SK-N-SH treated with all-trans-retinoic acid at 6 μM for 48 hours (cell line): ENCODE measurements at regions not wholly inside any gene's neighbourhood (a gene's known extent, or its start where the extent isn't known, plus 50 kb on each side); places are given as distances from the start of the nearest gene placed in this dataset.

Experiments used
- ATAC-seq: fragments of 200-7000 bp; cut with Tn5 transposase; 3 replicates; pipeline ENCODE4 v1.9.1; 2020; ENCODE audit warnings: mild to moderate bottlenecking, moderate library complexity
- ARNTL ChIP-seq: fragments of 450-650 bp; formaldehyde crosslinking; IDR thresholded peaks from 2 replicates; pipeline ENCODE4 v1.5.0; 2020; ENCODE audit warnings: low read depth, mild to moderate bottlenecking, moderate library complexity, borderline replicate concordance
- BACH2 ChIP-seq: fragments of 250-450 bp; sonication (Bioruptor Pico); IDR thresholded peaks from 2 replicates; pipeline ENCODE4 v1.9.0; 2021; ENCODE audit warnings: mild to moderate bottlenecking, borderline replicate concordance
- CSDC2 ChIP-seq: fragments of 250-450 bp; sonication (Bioruptor Pico); IDR thresholded peaks from 2 replicates; pipeline ENCODE4 v1.5.0; 2020; ENCODE audit warnings: mild to moderate bottlenecking, moderate library complexity
- GLIS3 ChIP-seq: fragments of 250-450 bp; sonication (Bioruptor Pico); IDR thresholded peaks from 2 replicates; pipeline ENCODE4 v1.5.0; 2020; ENCODE audit warnings: mild to moderate bottlenecking, moderate library complexity
- ISL1 ChIP-seq: fragments of 250-450 bp; sonication (Bioruptor Pico); IDR thresholded peaks from 2 replicates; pipeline ENCODE4 v2.1.2; 2022; ENCODE audit warnings: mild to moderate bottlenecking, moderate library complexity
- OSR1 ChIP-seq: fragments of 250-450 bp; sonication (Bioruptor Pico); IDR thresholded peaks from 2 replicates; pipeline ENCODE4 v1.8.0; 2022; ENCODE audit warnings: moderate library complexity, mild to moderate bottlenecking, inconsistent platforms
- PPARA ChIP-seq: fragments of 250-450 bp; sonication (Bioruptor Pico); IDR thresholded peaks from 2 replicates; pipeline ENCODE4 v1.5.0; 2020; ENCODE audit warnings: mild to moderate bottlenecking, borderline replicate concordance
- RARB ChIP-seq: fragments of 250-450 bp; sonication (Bioruptor Pico); IDR thresholded peaks from 2 replicates; pipeline ENCODE4 v1.8.0; 2021; ENCODE audit warnings: mild to moderate bottlenecking, moderate library complexity
- SNAI2 ChIP-seq: fragments of 250-450 bp; sonication (Bioruptor Pico); IDR thresholded peaks from 2 replicates; pipeline ENCODE4 v1.5.0; 2020; ENCODE audit warnings: mild to moderate bottlenecking, moderate library complexity
- TCF4 ChIP-seq: fragments of 250-450 bp; sonication (Bioruptor Pico); IDR thresholded peaks from 2 replicates; pipeline ENCODE4 v1.8.0; 2021; ENCODE audit warnings: mild to moderate bottlenecking, moderate library complexity, borderline replicate concordance
- TOX ChIP-seq: fragments of 250-450 bp; sonication (Bioruptor Pico); IDR thresholded peaks from 2 replicates; pipeline ENCODE4 v1.8.0; 2021; ENCODE audit warnings: mild to moderate bottlenecking, moderate library complexity, borderline replicate concordance
- ZC3H10 ChIP-seq: fragments of 250-450 bp; sonication (Bioruptor Pico); IDR thresholded peaks from 2 replicates; pipeline ENCODE4 v1.5.1; 2021; ENCODE audit warnings: mild to moderate bottlenecking, moderate library complexity
- ZFP3 ChIP-seq: fragments of 250-450 bp; sonication (Bioruptor Pico); IDR thresholded peaks from 2 replicates; pipeline ENCODE4 v1.5.0; 2020; ENCODE audit warnings: mild to moderate bottlenecking, moderate library complexity
- ZFP30 ChIP-seq: fragments of 450-650 bp; formaldehyde crosslinking; IDR thresholded peaks from 2 replicates; pipeline ENCODE4 v1.5.0; 2022; ENCODE audit warnings: mild to moderate bottlenecking, moderate library complexity
- ZNF70 ChIP-seq: fragments of 450-650 bp; formaldehyde crosslinking; IDR thresholded peaks from 2 replicates; pipeline ENCODE4 v1.5.0; 2020; ENCODE audit warnings: mild to moderate bottlenecking, moderate library complexity
- TF ChIP-seq, protein P1 (sequence below): fragments of 250-450 bp; sonication (Bioruptor Pico); IDR thresholded peaks from 2 replicates; pipeline ENCODE4 v1.5.1; 2021; ENCODE audit warnings: mild to moderate bottlenecking, moderate library complexity
- TF ChIP-seq, protein P2 (sequence below): fragments of 250-450 bp; sonication (Bioruptor Pico); IDR thresholded peaks from 2 replicates; pipeline ENCODE4 v1.5.0; 2020; ENCODE audit warnings: mild to moderate bottlenecking, moderate library complexity
- TF ChIP-seq, protein P3 (sequence below): fragments of 250-450 bp; sonication (Bioruptor Pico); IDR thresholded peaks from 2 replicates; pipeline ENCODE4 v1.5.1; 2020; ENCODE audit warnings: low read depth, mild to moderate bottlenecking, moderate library complexity

DNA sequence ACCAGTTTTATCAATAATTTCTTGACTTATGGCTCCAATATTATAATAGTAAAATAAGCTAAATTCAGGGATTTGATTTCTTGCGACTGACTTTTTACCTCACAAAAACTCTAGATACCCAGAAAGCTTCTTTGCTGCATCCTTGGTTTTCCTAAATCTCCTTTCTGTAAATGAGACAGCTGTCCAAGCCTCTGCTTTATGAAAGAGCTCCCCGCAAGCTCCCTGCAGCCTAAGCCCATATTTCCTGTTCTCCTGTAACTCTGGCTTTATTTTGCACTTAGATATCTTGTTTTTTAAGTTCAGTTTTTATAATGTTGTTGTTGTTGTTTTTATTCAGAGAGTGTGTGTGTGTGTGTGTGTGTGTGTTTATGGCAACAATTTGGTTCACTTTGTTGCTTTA lies 361.7 kb upstream of the PKDCC start:
- TF ChIP-seq ZC3H10 (CRISPR knock-in tag), result no peak
- no peak for TF ChIP-seq RARB (CRISPR knock-in tag)
- TF ChIP-seq, protein P1, sequence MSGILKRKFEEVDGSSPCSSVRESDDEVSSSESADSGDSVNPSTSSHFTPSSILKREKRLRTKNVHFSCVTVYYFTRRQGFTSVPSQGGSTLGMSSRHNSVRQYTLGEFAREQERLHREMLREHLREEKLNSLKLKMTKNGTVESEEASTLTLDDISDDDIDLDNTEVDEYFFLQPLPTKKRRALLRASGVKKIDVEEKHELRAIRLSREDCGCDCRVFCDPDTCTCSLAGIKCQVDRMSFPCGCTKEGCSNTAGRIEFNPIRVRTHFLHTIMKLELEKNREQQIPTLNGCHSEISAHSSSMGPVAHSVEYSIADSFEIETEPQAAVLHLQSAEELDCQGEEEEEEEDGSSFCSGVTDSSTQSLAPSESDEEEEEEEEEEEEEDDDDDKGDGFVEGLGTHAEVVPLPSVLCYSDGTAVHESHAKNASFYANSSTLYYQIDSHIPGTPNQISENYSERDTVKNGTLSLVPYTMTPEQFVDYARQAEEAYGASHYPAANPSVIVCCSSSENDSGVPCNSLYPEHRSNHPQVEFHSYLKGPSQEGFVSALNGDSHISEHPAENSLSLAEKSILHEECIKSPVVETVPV, result no peak
- TF ChIP-seq, protein P2, sequence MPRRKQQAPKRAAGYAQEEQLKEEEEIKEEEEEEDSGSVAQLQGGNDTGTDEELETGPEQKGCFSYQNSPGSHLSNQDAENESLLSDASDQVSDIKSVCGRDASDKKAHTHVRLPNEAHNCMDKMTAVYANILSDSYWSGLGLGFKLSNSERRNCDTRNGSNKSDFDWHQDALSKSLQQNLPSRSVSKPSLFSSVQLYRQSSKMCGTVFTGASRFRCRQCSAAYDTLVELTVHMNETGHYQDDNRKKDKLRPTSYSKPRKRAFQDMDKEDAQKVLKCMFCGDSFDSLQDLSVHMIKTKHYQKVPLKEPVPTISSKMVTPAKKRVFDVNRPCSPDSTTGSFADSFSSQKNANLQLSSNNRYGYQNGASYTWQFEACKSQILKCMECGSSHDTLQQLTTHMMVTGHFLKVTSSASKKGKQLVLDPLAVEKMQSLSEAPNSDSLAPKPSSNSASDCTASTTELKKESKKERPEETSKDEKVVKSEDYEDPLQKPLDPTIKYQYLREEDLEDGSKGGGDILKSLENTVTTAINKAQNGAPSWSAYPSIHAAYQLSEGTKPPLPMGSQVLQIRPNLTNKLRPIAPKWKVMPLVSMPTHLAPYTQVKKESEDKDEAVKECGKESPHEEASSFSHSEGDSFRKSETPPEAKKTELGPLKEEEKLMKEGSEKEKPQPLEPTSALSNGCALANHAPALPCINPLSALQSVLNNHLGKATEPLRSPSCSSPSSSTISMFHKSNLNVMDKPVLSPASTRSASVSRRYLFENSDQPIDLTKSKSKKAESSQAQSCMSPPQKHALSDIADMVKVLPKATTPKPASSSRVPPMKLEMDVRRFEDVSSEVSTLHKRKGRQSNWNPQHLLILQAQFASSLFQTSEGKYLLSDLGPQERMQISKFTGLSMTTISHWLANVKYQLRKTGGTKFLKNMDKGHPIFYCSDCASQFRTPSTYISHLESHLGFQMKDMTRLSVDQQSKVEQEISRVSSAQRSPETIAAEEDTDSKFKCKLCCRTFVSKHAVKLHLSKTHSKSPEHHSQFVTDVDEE, result no peak
- TF ChIP-seq ISL1, result no peak
- no peak for TF ChIP-seq PPARA (CRISPR knock-in tag)
- no peak for TF ChIP-seq OSR1 (CRISPR knock-in tag)
- TF ChIP-seq BACH2 (CRISPR knock-in tag), result no peak
- no peak for ATAC-seq

DNA sequence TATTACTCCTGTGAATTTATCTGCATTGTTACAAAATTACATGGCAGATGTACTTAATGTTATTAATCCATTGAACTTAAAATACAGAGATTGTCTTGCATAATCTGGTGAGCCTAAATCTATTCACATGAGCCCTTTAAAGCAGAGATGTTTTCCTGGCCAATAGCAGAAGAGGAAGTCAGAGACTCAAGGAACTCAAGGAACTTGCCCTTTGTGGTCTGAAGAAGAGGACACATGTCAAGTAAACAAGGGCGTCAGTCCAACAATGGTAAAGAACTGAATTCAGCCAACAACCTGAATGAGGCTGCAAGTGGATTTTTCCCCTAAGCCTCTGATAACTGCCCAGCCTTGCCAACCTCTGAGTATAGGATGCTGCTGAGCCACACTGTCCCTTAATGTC lies 356.3 kb upstream of the PKDCC start:
- TF ChIP-seq, protein P2, result no peak
- TF ChIP-seq PPARA (CRISPR knock-in tag) (no peak), ZFP30 (CRISPR knock-in tag) (no peak)
- no peak for ATAC-seq

DNA sequence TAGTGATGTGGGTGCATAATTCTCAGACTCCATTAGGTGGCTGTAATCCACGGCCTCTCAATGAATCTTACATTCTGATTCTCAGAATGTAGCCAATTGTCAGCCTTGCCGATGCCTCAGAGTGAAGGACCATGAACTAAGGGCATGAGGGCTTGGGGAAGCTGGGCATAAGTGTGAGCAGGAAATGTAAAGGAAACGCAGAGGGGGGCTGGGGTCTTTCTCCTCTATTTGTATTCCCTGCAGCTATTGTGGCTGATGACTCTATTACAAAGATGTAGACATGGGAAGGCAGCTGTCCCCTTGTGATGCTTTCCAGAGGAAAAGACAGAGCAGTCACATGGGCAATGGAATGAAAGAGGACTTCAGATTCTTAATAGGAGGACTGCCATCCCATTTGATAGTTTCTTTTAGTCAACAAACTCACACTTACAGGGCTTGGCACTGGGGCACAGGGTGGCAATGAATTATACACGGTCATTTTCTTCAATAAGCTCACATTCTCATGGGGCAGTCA lies 353.2 kb upstream of the PKDCC start:
- TF ChIP-seq GLIS3, result no peak
- TF ChIP-seq ZC3H10 (CRISPR knock-in tag), result no peak
- no peak for ATAC-seq

DNA sequence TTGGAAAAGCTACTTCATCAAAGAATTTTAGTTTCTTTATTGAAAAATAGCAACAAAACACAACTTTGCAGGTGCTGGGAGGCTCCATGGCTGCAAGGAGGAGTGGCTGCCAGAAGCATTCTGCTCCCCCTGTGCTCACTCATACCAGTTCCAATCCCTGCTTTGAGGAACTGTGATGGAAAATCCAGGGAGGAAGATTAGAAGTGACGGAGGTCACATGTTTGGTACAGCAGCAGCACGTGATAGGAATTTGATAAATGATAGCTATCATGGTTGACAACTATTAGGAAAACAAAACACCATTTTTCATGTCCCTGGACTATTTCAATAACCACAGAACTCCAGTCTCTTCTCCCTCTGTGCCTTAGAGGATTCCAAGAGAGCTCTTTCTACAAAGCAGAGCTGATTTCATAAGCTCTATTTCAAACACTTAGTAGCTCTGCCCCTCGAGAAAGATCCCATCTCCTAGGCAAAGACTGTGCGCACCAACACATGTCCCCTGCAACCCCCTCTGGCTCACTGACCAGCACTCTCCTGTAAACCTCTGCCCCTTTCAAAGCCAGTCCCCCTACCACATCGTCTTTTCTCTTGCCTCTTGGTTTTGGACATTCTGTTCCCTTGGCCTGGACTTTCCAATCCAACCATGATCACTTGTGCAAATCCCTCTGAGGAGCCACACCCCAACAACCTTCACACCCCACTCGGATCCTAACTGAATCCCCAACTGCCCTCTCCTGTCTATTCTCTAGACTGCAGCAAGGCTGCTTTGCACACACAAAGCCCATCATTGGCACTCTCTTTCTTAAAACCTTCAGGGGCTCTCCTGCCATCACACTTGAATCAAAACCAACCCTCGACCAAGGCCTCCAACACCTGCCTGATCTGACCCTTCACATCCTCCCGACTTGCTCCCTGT lies 352.4 kb upstream of the PKDCC start:
- ATAC-seq, result no peak
- TF ChIP-seq, protein P2, result no peak
- TF ChIP-seq GLIS3 (no peak), RARB (CRISPR knock-in tag) (no peak), PPARA (CRISPR knock-in tag) (no peak), ZFP3 (CRISPR knock-in tag) (no peak), TOX (no peak), ARNTL (CRISPR knock-in tag) (no peak), TCF4 (no peak), OSR1 (CRISPR knock-in tag) (no peak), ZNF70 (no peak), ZFP30 (CRISPR knock-in tag) (no peak), CSDC2 (CRISPR knock-in tag) (no peak), BACH2 (CRISPR knock-in tag) (no peak), SNAI2 (CRISPR knock-in tag) (no peak)
- TF ChIP-seq, protein P3, sequence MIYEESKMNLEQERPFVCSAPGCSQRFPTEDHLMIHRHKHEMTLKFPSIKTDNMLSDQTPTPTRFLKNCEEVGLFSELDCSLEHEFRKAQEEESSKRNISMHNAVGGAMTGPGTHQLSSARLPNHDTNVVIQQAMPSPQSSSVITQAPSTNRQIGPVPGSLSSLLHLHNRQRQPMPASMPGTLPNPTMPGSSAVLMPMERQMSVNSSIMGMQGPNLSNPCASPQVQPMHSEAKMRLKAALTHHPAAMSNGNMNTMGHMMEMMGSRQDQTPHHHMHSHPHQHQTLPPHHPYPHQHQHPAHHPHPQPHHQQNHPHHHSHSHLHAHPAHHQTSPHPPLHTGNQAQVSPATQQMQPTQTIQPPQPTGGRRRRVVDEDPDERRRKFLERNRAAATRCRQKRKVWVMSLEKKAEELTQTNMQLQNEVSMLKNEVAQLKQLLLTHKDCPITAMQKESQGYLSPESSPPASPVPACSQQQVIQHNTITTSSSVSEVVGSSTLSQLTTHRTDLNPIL, result no peak
- TF ChIP-seq, protein P1, result no peak
